Esophagus muscularis mucosa (tissue), 4 donors: ENCODE measurements at regions not wholly inside any gene's neighbourhood (a gene's known extent, or its start where the extent isn't known, plus 50 kb on each side); places are given as distances from the start of the nearest gene placed in this dataset.

ENCODE experiments used
- EP300 ChIP-seq: sonication (generic); formaldehyde crosslinking; IDR thresholded peaks from one replicate; pipeline ENCODE4 v1.6.1; 2017; ENCODE audit warnings: antibody characterized with exemption
- POLR2AphosphoS5 ChIP-seq, 2 donors: sonication (generic); formaldehyde crosslinking; IDR thresholded peaks; one replicate each; pipeline ENCODE4 v1.6.1; 2017; ENCODE audit warnings: antibody characterized with exemption in 2 of 2
- TF ChIP-seq, protein P1 (sequence below), 3 experiments: fragments of 200-600 bp in 2 of 3; fragments of 450-650 bp in 1 of 3; sonication (generic) in 2 of 3; IDR thresholded peaks; one replicate each; pipeline ENCODE4 v1.5.1; 2017 to 2019; ENCODE audit warnings: antibody characterized with exemption in 3 of 3, mild to moderate bottlenecking in 2 of 3, moderate library complexity in 1 of 3

DNA sequence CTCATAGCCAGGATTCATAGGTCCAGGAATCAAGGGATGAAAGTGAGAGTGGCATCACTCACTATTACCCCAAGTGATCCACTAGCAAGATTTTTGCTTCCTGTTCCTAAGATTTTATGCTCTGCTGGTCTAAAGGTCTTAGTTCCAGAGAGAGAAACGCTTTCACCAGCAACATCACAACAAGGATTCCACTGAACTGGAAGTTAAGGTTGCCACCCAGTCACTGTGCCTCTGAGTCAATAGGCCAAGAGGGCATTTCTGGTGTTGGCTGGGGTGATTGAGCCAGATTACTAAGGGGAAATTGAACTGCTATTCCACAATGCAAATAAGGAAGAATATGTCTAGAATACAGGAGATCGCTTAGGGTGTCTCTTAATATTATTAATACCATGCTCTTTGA is 142.5 kb upstream of the ARID2 start:
- TF ChIP-seq, protein P1, sequence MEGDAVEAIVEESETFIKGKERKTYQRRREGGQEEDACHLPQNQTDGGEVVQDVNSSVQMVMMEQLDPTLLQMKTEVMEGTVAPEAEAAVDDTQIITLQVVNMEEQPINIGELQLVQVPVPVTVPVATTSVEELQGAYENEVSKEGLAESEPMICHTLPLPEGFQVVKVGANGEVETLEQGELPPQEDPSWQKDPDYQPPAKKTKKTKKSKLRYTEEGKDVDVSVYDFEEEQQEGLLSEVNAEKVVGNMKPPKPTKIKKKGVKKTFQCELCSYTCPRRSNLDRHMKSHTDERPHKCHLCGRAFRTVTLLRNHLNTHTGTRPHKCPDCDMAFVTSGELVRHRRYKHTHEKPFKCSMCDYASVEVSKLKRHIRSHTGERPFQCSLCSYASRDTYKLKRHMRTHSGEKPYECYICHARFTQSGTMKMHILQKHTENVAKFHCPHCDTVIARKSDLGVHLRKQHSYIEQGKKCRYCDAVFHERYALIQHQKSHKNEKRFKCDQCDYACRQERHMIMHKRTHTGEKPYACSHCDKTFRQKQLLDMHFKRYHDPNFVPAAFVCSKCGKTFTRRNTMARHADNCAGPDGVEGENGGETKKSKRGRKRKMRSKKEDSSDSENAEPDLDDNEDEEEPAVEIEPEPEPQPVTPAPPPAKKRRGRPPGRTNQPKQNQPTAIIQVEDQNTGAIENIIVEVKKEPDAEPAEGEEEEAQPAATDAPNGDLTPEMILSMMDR (IDR thresholded peaks at IDR 0.05) = no peak
- TF ChIP-seq EP300 (no peak), POLR2AphosphoS5 (IDR thresholded peaks at IDR 0.05) (no peak)
